ENCODE measurements at regions not wholly inside any gene's neighbourhood (a gene's known extent, or its start where the extent isn't known, plus 50 kb on each side); places are given as distances from the start of the nearest gene placed in this dataset.
"Not testable (repeated sequence)": the region's sequence is repeated elsewhere in the genome, so short reads cannot be mapped to it uniquely, and the experiment has no call there.

DNA sequence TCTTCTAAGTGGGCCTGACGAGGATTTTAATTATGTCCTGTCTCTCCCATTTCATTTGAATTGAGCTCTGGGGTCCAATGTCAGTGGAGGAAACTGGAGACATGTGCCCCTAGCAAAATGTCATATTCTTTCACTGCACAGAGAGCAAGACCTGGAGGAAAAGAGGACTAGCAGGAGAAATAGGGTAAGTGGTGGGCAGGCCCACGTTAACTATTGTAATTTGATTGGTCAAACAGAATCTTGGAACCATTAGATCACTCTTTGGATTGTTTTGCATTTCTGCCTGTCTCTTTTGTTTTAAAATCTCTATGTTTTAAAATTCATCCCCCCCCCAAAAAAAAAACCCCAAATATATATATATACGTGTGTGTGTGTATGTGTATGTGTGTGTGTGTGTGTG lies 113.9 kb upstream of the PELI2 start:
- Histone ChIP-seq H3K4me1 (ENCODE audit: low read length) (peaks cover 10% of the 10 kb centered on the region), H4K20me1 (ENCODE audit: insufficient read depth, low read depth, low read length) (no peaks in the 10 kb centered on the region), H3K79me2 (ENCODE audit: low read length) (no peaks in the 10 kb centered on the region), H3K4me3 (ENCODE audit: low read length) (no peak overlapping the region), H3K27ac (ENCODE audit: low read length) (no peak overlapping the region), H3K9me3 (ENCODE audit: low read length) (no peaks in the 10 kb centered on the region), H3K36me3 (ENCODE audit: insufficient read depth, low read length) (no peaks in the 10 kb centered on the region), H3K4me2 (ENCODE audit: low read depth, low read length, poor library complexity, severe bottlenecking) (no peak overlapping the region), H3K9ac (ENCODE audit: low read length) (no peak overlapping the region), H3K9me2 (replicated peaks; ENCODE audit: insufficient read depth, low read length) (no peaks in the 10 kb centered on the region), H2AFZ (ENCODE audit: low read length) (no peak overlapping the region), H3K27me3 (ENCODE audit: low read length) (peaks cover 2% of the 10 kb centered on the region; the same call in 1 of the 2 replicates)
- DNase-seq, result peak; percentile 39

DNA sequence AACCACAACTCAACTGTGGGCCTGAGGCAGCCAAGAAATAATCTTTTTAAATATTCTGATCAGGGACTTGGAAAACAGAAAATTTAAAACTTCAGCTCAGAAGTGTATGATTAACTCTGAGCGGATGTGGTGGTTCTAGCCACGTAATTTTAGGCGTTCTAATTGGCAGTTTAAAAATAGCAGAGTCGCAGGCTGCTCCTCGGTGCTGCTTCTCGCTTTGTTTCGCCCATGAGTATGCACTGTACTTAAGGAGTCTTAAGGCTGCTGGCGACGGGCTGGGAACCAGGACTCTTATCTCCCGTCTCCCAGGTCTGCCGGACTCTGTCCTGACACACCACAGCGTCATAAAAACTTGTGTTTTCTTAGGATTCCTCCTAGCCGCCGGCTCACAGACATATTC lies 113.4 kb upstream of the PELI2 start:
- no peak overlapping the region for H3K4me2 ChIP-seq (ENCODE audit: low read depth, low read length, poor library complexity, severe bottlenecking)
- H3K9me2 ChIP-seq (replicated peaks; ENCODE audit: insufficient read depth, low read length), result no peaks in the 10 kb centered on the region
- H3K4me1 ChIP-seq (ENCODE audit: low read length), result peaks cover 10% of the 10 kb centered on the region
- no peaks in the 10 kb centered on the region for H3K79me2 ChIP-seq (ENCODE audit: low read length)
- peaks cover 2% of the 10 kb centered on the region; the same call in 1 of the 2 replicates for H3K27me3 ChIP-seq (ENCODE audit: low read length)
- H4K20me1 ChIP-seq (ENCODE audit: insufficient read depth, low read depth, low read length), result no peaks in the 10 kb centered on the region
- H3K36me3 ChIP-seq (ENCODE audit: insufficient read depth, low read length), result no peaks in the 10 kb centered on the region
- no peak overlapping the region for H3K4me3 ChIP-seq (ENCODE audit: low read length)
- no peak overlapping the region for H3K27ac ChIP-seq (ENCODE audit: low read length)
- no peaks in the 10 kb centered on the region for H3K9me3 ChIP-seq (ENCODE audit: low read length)
- H2AFZ ChIP-seq (ENCODE audit: low read length), result no peak overlapping the region
- H3K9ac ChIP-seq (ENCODE audit: low read length), result no peak overlapping the region
- peak; percentile 52 for DNase-seq

DNA sequence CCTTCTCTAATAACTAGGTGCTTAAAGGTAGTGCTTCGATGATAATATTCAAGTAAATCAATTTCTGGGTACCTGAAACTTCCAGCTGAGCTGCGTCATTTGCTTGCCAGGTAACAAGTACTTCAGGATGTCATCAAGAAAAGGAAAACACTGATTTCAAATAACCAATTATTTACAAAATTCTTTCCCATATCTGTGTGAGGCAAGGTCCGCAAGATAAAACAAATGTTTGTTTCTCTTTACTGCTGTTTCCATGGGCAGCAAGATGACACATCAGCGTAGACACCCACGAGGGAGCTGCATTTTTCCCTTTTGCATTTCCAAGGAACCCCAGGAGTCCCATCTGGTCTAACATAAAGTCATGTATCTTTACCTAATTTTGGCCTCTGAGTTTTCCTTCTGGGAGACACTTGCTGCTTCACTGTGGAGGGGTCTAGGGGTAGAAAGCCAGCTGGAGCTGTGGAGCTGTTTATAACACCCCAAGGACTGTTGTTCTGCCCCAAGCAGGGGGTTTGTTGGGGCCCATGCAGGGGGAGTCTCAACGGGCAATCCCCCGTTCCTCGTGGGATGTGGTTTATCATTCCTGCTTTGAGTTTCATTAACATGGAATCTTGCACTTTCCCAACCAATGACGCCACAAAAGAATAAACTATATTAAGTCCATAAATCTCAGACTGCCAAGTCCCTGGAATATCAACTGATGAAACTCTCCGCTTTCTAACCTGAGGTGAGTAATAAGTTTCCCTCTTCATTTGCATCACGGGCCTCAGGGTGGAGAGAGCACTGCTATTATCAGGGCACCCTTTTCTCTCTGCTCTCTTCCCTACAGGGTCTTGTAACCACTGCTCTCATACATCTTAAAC lies 112.8 kb upstream of the PELI2 start:
- H3K9ac ChIP-seq (ENCODE audit: low read length), result no peak overlapping the region

DNA sequence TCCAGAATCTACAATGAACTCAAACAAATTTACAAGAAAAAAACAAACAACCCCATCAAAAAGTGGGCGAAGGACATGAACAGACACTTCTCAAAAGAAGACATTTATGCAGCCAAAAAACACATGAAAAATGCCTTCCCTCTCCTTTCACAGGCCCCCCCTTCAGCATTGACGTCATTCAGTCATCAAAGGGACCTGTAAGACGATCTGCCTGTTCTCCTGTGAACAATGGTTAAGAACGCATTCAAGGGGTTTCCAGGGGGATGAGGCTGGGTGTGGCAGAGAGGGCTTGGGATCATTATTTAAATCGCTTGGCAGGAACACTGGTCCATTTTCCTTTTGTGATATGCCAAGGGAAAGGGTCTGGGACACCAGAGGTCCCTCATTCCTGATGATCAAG lies 110.7 kb upstream of the PELI2 start:
- not testable (repeated sequence) for H3K36me3 ChIP-seq (ENCODE audit: insufficient read depth, low read length); DNase-seq

More for the DNA sequence above, 112.8 kb upstream of the PELI2 start:
- H3K27ac ChIP-seq (ENCODE audit: low read length), result no peak overlapping the region
- no peaks in the 10 kb centered on the region for H4K20me1 ChIP-seq (ENCODE audit: insufficient read depth, low read depth, low read length)
- peaks cover 2% of the 10 kb centered on the region; the same call in 1 of the 2 replicates for H3K27me3 ChIP-seq (ENCODE audit: low read length)
- H2AFZ ChIP-seq (ENCODE audit: low read length), result no peak overlapping the region
- peaks cover 10% of the 10 kb centered on the region for H3K4me1 ChIP-seq (ENCODE audit: low read length)
- no peaks in the 10 kb centered on the region for H3K9me2 ChIP-seq (replicated peaks; ENCODE audit: insufficient read depth, low read length)
- H3K9me3 ChIP-seq (ENCODE audit: low read length), result no peaks in the 10 kb centered on the region
- peak; percentile 40 for DNase-seq
- no peak overlapping the region for H3K4me2 ChIP-seq (ENCODE audit: low read depth, low read length, poor library complexity, severe bottlenecking)
- H3K36me3 ChIP-seq (ENCODE audit: insufficient read depth, low read length), result no peaks in the 10 kb centered on the region
- no peak overlapping the region for H3K4me3 ChIP-seq (ENCODE audit: low read length)
- H3K79me2 ChIP-seq (ENCODE audit: low read length), result no peaks in the 10 kb centered on the region

DNA sequence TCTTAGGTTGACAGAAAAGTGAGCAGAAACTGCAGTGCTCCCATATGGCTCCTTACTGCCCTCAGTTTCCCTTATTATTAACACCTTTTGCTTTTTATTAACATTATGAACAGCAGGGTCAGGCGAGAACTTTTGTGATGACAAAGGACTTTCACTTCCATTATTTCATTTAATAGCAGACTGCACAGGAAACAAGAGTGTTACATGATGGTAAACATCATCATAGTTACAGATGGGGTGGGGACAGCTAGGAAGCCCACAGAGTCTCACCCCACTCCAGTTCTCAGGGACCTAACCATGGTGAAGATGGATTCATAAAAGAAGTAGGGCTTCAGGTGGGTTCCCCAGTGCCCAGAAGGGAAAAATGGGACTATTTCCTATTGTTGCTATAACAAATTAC lies 110.1 kb upstream of the PELI2 start:
- Histone ChIP-seq H3K79me2 (ENCODE audit: low read length) (no peaks in the 10 kb centered on the region), H3K9ac (ENCODE audit: low read length) (no peak overlapping the region), H3K9me3 (ENCODE audit: low read length) (no peaks in the 10 kb centered on the region), H3K9me2 (replicated peaks; ENCODE audit: insufficient read depth, low read length) (no peaks in the 10 kb centered on the region), H3K36me3 (ENCODE audit: insufficient read depth, low read length) (no peaks in the 10 kb centered on the region), H2AFZ (ENCODE audit: low read length) (no peak overlapping the region), H3K4me2 (ENCODE audit: low read depth, low read length, poor library complexity, severe bottlenecking) (no peak overlapping the region), H4K20me1 (ENCODE audit: insufficient read depth, low read depth, low read length) (no peaks in the 10 kb centered on the region), H3K27ac (ENCODE audit: low read length) (no peak overlapping the region), H3K4me1 (ENCODE audit: low read length) (peaks cover 10% of the 10 kb centered on the region), H3K27me3 (ENCODE audit: low read length) (no peaks in the 10 kb centered on the region; the same call in 1 of the 2 replicates), H3K4me3 (ENCODE audit: low read length) (no peak overlapping the region)
- DNase-seq, result peak; percentile 34

More for the DNA sequence above, 110.7 kb upstream of the PELI2 start:
- H4K20me1 ChIP-seq (ENCODE audit: insufficient read depth, low read depth, low read length); H3K4me3 ChIP-seq (ENCODE audit: low read length); H3K9me2 ChIP-seq (replicated peaks; ENCODE audit: insufficient read depth, low read length); H3K4me2 ChIP-seq (ENCODE audit: low read depth, low read length, poor library complexity, severe bottlenecking); H3K79me2 ChIP-seq (ENCODE audit: low read length); H3K27ac ChIP-seq (ENCODE audit: low read length); H3K27me3 ChIP-seq (ENCODE audit: low read length); H3K9ac ChIP-seq (ENCODE audit: low read length); H2AFZ ChIP-seq (ENCODE audit: low read length); H3K9me3 ChIP-seq (ENCODE audit: low read length): not testable (repeated sequence)
- H3K4me1 ChIP-seq (ENCODE audit: low read length), result peaks cover 10% of the 10 kb centered on the region

DNA sequence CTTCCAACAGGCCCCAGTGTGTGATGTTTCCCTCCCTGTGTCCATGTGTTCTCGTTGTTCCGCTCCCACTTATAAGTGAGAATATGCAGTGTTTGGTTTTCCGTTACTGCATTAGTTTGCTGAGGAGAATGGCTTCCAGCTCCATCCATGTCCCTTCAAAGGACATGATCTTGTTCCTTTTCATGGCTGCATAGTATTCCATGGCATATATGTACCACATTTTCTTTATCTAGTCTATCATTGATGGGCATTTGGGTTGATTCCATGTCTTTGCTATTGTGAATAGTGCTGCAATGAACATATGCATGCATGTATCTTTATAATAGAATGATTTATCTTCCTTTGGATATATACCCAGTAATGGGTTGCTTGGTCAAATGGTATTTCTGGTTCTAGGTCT lies 109.5 kb upstream of the PELI2 start:
- not testable (repeated sequence) for H3K79me2 ChIP-seq (ENCODE audit: low read length); H3K4me2 ChIP-seq (ENCODE audit: low read depth, low read length, poor library complexity, severe bottlenecking); H3K9ac ChIP-seq (ENCODE audit: low read length); H3K27me3 ChIP-seq (ENCODE audit: low read length); H4K20me1 ChIP-seq (ENCODE audit: insufficient read depth, low read depth, low read length); H3K27ac ChIP-seq (ENCODE audit: low read length); DNase-seq; H3K4me3 ChIP-seq (ENCODE audit: low read length); H2AFZ ChIP-seq (ENCODE audit: low read length); H3K9me3 ChIP-seq (ENCODE audit: low read length); H3K36me3 ChIP-seq (ENCODE audit: insufficient read depth, low read length); H3K9me2 ChIP-seq (replicated peaks; ENCODE audit: insufficient read depth, low read length)
- peaks cover 10% of the 10 kb centered on the region for H3K4me1 ChIP-seq (ENCODE audit: low read length)

DNA sequence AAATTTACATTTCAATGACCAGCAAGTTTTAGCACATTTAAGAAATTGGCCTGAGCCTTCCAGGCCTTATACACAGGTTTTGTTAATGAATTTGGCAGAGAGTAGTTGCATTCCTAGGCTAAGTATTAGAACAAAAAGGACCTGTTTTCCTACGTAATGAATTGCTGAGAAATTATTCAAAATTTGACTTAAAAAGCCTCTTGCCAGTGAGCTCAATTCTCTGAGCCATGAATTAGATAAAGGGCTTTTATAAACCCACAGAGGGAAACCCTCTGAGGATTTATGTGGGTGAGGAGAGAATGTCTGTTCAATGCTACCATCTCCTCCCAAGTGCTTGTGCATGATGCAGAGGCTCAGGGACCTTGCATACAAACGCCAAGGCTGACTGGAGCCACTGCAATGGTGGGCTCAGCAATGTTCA lies 94.5 kb upstream of the PELI2 start:
- 0 out of 2 replicates have a peak, but pooled peaks cover 3% of the 10 kb centered on the region for H3K27me3 ChIP-seq (ENCODE audit: low read length)
- H2AFZ ChIP-seq (ENCODE audit: low read length), result no peak overlapping the region
- no peaks in the 10 kb centered on the region for H4K20me1 ChIP-seq (ENCODE audit: insufficient read depth, low read depth, low read length)
- no peak for DNase-seq
- H3K9me3 ChIP-seq (ENCODE audit: low read length), result no peaks in the 10 kb centered on the region
- no peaks in the 10 kb centered on the region for H3K79me2 ChIP-seq (ENCODE audit: low read length)
- H3K27ac ChIP-seq (ENCODE audit: low read length), result no peak overlapping the region
- no peak overlapping the region for H3K4me3 ChIP-seq (ENCODE audit: low read length)
- H3K4me2 ChIP-seq (ENCODE audit: low read depth, low read length, poor library complexity, severe bottlenecking), result no peak overlapping the region
- H3K36me3 ChIP-seq (ENCODE audit: insufficient read depth, low read length), result no peaks in the 10 kb centered on the region
- H3K9ac ChIP-seq (ENCODE audit: low read length), result no peak overlapping the region
- H3K4me1 ChIP-seq (ENCODE audit: low read length), result no peaks in the 10 kb centered on the region
- H3K9me2 ChIP-seq (replicated peaks; ENCODE audit: insufficient read depth, low read length), result no peaks in the 10 kb centered on the region

DNA sequence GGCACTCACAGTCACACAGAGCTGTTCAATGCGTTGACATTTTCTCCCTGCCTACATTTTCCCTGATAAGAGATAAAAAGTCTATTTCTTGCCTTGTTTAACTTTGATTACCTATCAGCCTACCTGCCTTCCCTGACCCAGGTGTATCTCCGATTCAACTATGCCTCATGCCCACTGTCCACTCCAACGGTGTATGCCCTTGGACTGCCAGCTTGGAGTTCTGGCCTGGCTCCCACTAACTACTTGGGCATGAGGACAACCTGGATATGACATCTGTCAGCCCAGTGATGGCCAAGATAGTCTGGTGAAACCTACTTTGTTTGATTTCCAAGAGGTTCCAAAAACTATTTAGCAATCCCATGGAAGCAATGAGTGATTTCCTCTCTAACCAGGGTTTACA lies 93.0 kb upstream of the PELI2 start:
- 0 out of 2 replicates have a peak, but pooled peaks cover 3% of the 10 kb centered on the region for H3K27me3 ChIP-seq (ENCODE audit: low read length)
- no peaks in the 10 kb centered on the region for H3K4me1 ChIP-seq (ENCODE audit: low read length)
- DNase-seq, result no peak
- no peaks in the 10 kb centered on the region for H3K79me2 ChIP-seq (ENCODE audit: low read length)
- H3K9me3 ChIP-seq (ENCODE audit: low read length), result no peaks in the 10 kb centered on the region
- H4K20me1 ChIP-seq (ENCODE audit: insufficient read depth, low read depth, low read length), result no peaks in the 10 kb centered on the region
- no peak overlapping the region for H3K4me3 ChIP-seq (ENCODE audit: low read length)
- no peak overlapping the region for H3K27ac ChIP-seq (ENCODE audit: low read length)
- H3K4me2 ChIP-seq (ENCODE audit: low read depth, low read length, poor library complexity, severe bottlenecking), result no peak overlapping the region
- H3K9ac ChIP-seq (ENCODE audit: low read length), result no peak overlapping the region
- no peak overlapping the region for H2AFZ ChIP-seq (ENCODE audit: low read length)
- no peaks in the 10 kb centered on the region for H3K9me2 ChIP-seq (replicated peaks; ENCODE audit: insufficient read depth, low read length)
- H3K36me3 ChIP-seq (ENCODE audit: insufficient read depth, low read length), result no peaks in the 10 kb centered on the region

All from Karpas-422 (cell line).